HG02981 (cell line): ENCODE measurements at regions not wholly inside any gene's neighbourhood (a gene's known extent, or its start where the extent isn't known, plus 50 kb on each side); places are given as distances from the start of the nearest gene placed in this dataset.

ENCODE experiments used
- ATAC-seq: cut with Tn5 transposase; IDR thresholded peaks from one replicate; pipeline ENCODE4 v1.9.1; 2021; ENCODE audit warnings: mild to moderate bottlenecking, moderate library complexity; ENCODE audit not compliant: unreplicated experiment

GRCh38 chr15:39135989-39136388 lies 444.9 kb upstream of the THBS1 start:
- no peak for ATAC-seq

- no peak for ATAC-seq
Observed at GRCh38 chr15:39139431-39140059, 441.3 kb upstream of the THBS1 start.

GRCh38 chr15:39140060-39140604 lies 440.7 kb upstream of the THBS1 start:
- ATAC-seq: no peak

- ATAC-seq: no peak
Observed at GRCh38 chr15:39142500-39142899, 438.4 kb upstream of the THBS1 start.

GRCh38 chr15:39143479-39143878 lies 437.4 kb upstream of the THBS1 start:
- ATAC-seq: no peak

GRCh38 chr15:39144051-39144450 lies 436.8 kb upstream of the THBS1 start:
- ATAC-seq: no peak

- no peak for ATAC-seq
Observed at GRCh38 chr15:39144613-39145499, 436.0 kb upstream of the THBS1 start.

- ATAC-seq: no peak
Observed at GRCh38 chr15:39145854-39146625, 434.8 kb upstream of the THBS1 start.

- ATAC-seq: no peak
Observed at GRCh38 chr15:39149636-39150150, 431.2 kb upstream of the THBS1 start.

- no peak for ATAC-seq
Observed at GRCh38 chr15:39151545-39151944, 429.3 kb upstream of the THBS1 start.

- ATAC-seq: no peak
Observed at GRCh38 chr15:39153058-39153714, 427.7 kb upstream of the THBS1 start.

- ATAC-seq: no peak
Observed at GRCh38 chr15:39153716-39154115, 427.2 kb upstream of the THBS1 start.

- no peak for ATAC-seq
Observed at GRCh38 chr15:39154227-39154638, 426.6 kb upstream of the THBS1 start.

- no peak for ATAC-seq
Observed at GRCh38 chr15:39154776-39155175, 426.1 kb upstream of the THBS1 start.

GRCh38 chr15:39156166-39156565 lies 424.7 kb upstream of the THBS1 start:
- no peak for ATAC-seq

- ATAC-seq: no peak
Observed at GRCh38 chr15:39156646-39157250, 424.1 kb upstream of the THBS1 start.

GRCh38 chr15:39157882-39158281 lies 423.0 kb upstream of the THBS1 start:
- no peak for ATAC-seq

- no peak for ATAC-seq
Observed at GRCh38 chr15:39159833-39160232, 421.0 kb upstream of the THBS1 start.

GRCh38 chr15:39161096-39161495 lies 419.8 kb upstream of the THBS1 start:
- no peak for ATAC-seq
